ENCODE measurements at regions not wholly inside any gene's neighbourhood (a gene's known extent, or its start where the extent isn't known, plus 50 kb on each side); places are given as distances from the start of the nearest gene placed in this dataset.

DNA sequence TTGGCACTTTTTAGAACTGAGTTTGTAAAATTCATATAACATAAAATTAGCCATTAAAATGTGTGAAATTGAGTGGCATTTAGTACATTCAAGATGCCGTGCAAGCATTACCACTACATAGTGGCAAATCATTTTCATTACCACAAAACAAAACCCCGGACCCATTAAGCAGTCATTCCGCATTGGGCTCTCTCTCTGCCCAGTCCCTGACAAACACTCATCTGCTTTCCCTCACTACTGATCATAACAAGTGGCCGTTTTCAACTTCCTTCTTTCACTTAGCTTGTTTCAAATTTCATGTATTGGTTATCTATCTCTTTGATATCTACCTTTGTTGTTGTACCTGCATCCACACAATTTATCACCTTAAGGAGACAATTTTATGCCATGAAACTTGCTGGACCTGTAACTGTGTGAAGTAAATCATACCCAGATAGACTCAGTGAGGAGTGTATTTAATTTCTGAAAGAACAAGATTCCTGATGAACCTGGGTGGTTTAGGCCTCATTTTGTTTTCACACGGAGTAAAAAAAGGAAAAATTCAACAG, 202.1 kb downstream of the OR13H1 start:
- TF ChIP-seq, protein P1, sequence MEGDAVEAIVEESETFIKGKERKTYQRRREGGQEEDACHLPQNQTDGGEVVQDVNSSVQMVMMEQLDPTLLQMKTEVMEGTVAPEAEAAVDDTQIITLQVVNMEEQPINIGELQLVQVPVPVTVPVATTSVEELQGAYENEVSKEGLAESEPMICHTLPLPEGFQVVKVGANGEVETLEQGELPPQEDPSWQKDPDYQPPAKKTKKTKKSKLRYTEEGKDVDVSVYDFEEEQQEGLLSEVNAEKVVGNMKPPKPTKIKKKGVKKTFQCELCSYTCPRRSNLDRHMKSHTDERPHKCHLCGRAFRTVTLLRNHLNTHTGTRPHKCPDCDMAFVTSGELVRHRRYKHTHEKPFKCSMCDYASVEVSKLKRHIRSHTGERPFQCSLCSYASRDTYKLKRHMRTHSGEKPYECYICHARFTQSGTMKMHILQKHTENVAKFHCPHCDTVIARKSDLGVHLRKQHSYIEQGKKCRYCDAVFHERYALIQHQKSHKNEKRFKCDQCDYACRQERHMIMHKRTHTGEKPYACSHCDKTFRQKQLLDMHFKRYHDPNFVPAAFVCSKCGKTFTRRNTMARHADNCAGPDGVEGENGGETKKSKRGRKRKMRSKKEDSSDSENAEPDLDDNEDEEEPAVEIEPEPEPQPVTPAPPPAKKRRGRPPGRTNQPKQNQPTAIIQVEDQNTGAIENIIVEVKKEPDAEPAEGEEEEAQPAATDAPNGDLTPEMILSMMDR (IDR thresholded peaks at IDR 0.05): no peak
- TF ChIP-seq POLR2A (IDR thresholded peaks at IDR 0.05) (no peak), EP300 (IDR thresholded peaks at IDR 0.05) (no peak)
